Epithelial cell of proximal tubule (primary cell): ENCODE measurements at regions not wholly inside any gene's neighbourhood (a gene's known extent, or its start where the extent isn't known, plus 50 kb on each side); places are given as distances from the start of the nearest gene placed in this dataset.

ENCODE experiments used
- DNase-seq: peaks from one replicate; pipeline ENCODE4 v3.0.0-alpha.2; 2011; ENCODE audit warnings: low read depth
- H3K4me3 ChIP-seq: 2 replicates; pipeline ENCODE4 v1.5.1; 2011; ENCODE audit warnings: low read depth, mild to moderate bottlenecking, low read length
- TF ChIP-seq, protein P1 (sequence below): conservative IDR thresholded peaks from 2 replicates; pipeline ENCODE4 v1.5.1; 2012; ENCODE audit warnings: low read depth, mild to moderate bottlenecking, low read length

DNA sequence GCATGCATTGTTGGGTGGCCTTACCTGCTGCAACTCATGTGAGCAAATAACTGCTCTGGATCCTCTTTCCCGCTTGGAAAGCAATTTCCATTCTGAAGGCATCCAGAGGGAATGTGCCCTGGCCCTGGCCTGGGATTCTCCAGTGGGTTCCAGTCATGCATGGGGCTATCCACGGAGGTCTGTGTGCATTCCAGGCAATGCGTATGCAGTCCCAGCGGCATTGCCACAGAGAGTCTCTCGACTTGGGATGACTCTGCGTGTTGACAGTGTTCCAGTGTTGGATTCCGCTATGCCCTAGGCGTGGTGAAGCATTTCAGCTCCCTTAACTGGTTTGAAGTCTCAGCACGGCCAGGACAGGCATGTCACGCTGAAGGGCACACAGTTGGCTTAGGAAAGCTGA, 113.9 kb downstream of the SNRPN start:
- TF ChIP-seq, protein P1, sequence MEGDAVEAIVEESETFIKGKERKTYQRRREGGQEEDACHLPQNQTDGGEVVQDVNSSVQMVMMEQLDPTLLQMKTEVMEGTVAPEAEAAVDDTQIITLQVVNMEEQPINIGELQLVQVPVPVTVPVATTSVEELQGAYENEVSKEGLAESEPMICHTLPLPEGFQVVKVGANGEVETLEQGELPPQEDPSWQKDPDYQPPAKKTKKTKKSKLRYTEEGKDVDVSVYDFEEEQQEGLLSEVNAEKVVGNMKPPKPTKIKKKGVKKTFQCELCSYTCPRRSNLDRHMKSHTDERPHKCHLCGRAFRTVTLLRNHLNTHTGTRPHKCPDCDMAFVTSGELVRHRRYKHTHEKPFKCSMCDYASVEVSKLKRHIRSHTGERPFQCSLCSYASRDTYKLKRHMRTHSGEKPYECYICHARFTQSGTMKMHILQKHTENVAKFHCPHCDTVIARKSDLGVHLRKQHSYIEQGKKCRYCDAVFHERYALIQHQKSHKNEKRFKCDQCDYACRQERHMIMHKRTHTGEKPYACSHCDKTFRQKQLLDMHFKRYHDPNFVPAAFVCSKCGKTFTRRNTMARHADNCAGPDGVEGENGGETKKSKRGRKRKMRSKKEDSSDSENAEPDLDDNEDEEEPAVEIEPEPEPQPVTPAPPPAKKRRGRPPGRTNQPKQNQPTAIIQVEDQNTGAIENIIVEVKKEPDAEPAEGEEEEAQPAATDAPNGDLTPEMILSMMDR, result no peak
- no peak for DNase-seq

DNA sequence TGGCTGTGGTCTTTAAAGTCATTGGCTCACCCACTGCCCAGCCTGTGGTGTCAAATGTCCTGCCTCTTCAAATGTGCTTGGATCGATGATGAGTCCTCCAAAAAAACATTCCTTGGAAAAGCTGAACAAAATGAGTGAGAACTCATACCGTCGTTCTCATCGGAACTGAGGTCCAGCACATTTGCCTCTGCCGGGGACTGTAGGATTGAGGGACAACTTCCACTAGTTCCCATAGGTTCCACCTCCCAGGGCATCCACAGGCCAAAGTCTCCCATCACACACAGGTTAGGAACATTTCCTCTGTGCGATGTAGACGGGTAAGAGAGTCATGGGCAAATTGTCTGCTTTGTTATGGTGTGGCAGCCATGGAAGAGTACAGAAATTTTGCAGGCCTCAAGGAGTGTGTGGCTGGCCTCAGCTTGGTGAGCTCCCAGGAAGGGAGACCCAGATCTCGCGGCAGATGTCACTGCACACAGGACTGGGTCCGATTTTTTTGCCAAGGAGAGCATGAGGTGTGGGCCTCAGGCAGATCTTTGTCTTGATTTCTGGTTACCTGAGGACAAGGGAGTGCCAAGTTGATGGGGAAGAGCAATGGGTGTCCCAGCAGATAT, 115.7 kb downstream of the SNRPN start:
- DNase-seq, result no peak
- TF ChIP-seq, protein P1, result no peak
- no peak overlapping the region for H3K4me3 ChIP-seq

More for the DNA sequence above, 113.9 kb downstream of the SNRPN start:
- H3K4me3 ChIP-seq, result no peak overlapping the region

DNA sequence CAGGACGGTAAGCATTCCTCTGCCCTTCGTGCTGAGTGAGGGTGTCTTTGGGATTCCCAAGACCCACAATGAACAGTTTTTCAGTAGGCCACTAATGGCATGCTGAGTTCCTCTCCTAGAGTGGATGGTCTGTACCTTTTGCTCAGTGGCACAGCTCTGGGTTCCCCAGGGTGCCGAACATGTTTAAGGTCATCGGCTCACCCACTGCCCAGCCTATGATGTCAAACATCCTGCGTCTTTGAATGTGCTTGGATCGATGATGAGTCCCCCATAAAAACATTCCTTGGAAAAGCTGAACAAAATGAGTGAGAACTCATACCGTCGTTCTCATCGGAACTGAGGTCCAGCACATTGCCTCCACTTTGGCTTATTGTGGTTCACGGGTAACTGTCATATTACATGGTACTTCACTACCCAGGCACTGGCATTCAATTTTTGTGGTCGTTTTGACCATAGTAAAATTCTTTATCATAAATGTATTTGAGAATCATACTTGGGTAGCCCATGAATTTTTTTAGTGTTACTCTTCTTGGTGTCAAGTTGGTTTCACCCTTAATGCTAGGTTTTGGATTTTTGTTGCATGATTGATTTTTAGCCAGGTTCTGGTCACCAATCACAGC, 118.2 kb downstream of the SNRPN start:
- H3K4me3 ChIP-seq, result no peak overlapping the region
- DNase-seq, result no peak
- TF ChIP-seq, protein P1, result no peak

DNA sequence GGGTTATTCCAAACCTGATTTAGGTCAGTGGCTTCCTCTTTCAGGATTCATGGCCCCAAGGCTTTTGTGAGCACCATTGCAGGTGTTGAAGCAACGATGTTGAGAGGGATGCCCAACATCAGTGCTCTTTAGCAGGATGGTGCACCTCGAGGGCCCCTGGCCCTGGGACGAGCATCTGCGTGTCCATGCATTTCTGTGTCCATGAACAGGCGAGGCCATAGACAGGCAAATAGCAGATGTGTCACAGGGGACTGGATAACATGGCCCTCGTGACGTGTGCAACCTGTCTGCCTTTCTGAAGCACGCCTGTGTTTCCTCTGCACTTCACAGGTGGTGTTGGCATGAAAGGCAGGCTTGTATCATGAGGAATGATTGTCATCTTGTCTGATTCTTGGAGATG, 132.3 kb downstream of the SNRPN start:
- no peak for DNase-seq
- TF ChIP-seq, protein P1, result no peak
- no peak overlapping the region for H3K4me3 ChIP-seq

DNA sequence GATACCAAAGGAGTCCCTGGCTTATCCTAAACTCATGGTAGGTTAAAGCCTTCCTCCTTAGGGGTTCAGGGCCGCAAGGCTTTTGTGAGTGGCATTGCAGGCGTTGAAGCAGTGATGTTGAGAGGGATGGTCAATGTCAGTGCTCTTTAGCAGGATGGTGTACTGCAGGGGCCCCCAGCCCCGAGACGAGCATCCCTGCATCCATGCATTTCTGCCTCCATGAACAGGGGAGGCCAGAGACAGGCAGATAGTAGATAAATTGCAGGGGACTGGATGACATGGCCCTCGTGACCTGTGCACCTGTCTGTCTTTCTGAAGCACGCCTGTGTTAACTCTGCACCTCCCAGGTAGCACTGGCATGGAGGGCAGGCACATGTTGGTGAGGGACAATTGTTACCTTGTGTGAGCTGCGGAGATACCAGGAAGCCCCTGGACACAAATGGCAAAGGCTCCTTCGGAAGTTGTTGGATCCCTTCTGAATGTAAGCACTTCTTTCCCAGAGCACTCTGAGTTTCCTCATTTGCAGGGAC, 133.5 kb downstream of the SNRPN start:
- H3K4me3 ChIP-seq, result no peak overlapping the region
- DNase-seq, result no peak
- TF ChIP-seq, protein P1, result no peak

DNA sequence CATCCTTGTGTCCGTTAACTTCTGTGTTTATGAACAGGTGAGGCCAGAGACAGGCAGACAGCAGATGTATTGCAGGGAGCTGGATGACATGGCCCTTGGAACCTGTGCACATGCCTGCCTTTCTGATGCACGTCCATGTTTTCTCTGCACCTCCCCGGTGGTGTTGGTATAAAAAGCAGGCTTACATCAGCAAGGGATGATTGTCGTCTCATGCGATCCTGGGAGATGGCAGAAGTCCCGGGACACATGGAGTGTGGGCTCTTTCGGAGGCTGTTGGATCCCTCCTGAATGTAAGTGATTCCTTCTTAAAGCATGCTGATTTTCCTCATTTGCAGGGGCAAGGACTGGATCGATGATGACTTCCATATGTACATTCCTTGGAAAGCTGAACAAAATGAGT, 134.8 kb downstream of the SNRPN start:
- no peak for DNase-seq
- TF ChIP-seq, protein P1, result no peak
- no peak overlapping the region for H3K4me3 ChIP-seq
